GM21825 (cell line): ENCODE measurements at regions not wholly inside any gene's neighbourhood (a gene's known extent, or its start where the extent isn't known, plus 50 kb on each side); places are given as distances from the start of the nearest gene placed in this dataset.

Source experiments
- ATAC-seq: cut with Tn5 transposase; IDR thresholded peaks from one replicate; pipeline ENCODE4 v1.9.1; 2021; ENCODE audit warnings: mild to moderate bottlenecking, moderate library complexity; ENCODE audit not compliant: unreplicated experiment

DNA sequence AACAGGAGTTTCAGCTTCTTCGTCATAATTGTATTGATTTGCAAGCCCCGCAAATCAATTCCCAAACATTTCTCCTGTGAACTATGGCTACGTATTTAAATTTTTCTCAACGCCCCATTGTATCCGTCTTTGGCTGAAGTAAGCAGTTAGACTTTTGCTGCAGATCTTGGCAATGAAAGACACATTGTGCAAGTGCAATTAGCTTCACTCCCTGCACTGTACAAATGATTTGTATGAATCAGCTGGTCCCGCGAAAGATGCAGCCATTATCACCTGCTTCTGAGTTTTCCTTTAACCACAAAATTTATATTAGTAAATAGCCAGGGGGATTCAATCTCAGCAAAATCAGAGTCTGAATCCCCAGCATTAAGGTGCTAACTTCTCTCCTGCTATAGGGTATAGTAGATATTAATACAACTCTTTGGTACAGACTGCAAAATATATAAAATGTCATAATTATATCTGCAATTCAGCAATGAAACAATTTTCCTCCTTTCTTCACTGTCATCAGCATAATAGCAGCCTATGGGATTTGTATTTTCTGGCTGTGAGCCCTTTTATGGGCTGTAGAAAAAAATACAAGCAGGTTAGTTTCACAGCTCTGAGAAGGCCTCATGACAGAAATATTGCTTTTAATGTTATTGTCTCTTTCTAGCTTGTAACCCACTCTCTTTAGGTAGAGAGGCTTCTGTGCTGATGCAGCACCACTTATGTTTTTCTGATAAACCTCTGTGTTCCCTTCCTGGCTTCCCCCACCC is 68.4 kb upstream of the SMARCA2 start:
- no peak for ATAC-seq

DNA sequence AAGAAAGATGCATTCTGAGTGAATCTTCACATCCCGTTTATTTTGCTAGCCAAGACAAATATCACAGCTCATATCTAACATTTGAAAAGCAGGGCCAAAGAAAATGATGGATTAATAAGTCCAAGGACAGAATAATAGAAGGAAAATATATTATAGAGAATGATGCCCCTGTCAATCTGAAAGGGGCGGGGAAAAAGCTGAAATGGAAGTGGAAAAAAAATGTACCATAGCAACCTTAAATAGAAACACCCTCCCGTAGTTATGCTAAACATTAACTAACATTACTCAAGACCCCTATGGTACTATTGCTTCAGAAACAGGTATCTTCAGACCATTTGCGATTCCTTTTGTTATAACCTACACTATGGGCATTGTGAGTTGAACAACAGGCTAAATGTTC is 67.7 kb upstream of the SMARCA2 start:
- no peak for ATAC-seq

DNA sequence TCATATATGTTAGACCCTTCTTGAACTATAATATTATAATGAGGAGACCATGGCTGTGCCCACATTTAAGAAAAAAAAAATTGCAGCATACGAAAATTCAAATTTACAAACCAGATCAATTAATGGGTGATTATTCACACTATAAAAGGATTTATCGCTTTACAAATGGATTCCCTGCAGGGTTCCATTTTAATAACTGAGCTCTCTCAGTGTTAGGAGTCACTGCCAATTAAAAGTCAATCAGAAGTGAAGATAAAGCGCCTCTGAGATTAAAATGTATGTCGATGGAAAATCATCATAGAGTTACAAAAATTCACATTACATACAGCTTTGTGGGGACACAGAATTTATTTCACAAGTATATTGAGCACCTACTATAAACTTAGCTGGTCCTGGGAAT is 66.6 kb upstream of the SMARCA2 start:
- no peak for ATAC-seq

DNA sequence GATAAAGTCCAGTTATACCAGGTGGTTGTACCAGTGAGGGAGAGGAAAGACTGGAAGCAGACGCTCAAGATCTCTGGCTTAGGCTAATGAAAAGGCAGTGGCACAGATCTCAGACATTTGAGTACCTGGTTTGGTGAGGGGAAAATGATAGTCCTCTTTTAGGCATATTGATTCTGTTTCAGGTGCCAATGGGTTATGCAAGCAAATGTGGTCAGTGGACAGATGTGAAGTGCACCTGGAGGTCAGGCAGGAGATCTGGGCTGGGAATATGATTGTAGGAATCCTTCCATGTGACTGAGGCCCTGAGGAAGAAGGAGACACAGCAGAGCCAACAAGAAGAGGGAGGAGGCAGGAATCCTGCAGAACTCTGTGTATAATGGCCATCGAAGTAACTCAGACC is 63.7 kb upstream of the SMARCA2 start:
- no peak for ATAC-seq

DNA sequence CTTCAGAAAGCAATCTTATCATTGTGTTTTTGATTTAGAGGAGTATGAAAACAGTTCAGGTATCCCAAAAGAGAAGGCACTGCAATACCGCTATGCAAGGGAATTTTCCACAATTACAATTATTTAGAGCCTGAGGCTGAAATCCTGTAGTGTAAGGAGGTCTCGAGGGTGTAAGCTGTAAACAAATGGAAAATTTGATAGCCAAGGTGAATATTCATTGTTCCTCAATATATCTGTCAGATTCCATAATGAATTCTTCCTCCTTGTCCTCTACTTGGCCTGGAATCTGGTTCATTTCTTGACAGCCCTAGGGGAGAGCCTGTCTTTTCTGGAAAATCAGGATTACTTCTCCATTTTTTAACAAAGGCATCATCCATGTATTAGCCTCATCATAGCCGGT is 63.1 kb upstream of the SMARCA2 start:
- ATAC-seq: no peak

DNA sequence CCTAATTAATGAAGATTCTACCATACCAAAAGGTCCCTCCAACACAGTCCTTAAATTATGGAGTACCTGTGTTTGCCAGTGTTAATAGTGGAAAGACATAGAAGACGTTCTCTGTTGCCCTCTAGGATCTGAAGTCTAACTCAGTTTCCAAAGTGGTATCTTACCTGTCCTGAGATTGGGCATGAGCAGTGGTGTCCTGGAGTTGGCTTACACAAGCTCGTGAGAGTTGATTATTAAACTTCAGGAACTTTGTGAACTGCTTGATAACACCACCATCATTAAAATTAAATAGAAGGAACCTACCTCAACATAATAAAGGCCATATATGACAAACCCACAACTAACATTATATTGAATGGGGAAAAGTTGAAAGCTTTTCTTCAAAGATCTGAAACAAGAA is 60.9 kb upstream of the SMARCA2 start:
- no peak for ATAC-seq

DNA sequence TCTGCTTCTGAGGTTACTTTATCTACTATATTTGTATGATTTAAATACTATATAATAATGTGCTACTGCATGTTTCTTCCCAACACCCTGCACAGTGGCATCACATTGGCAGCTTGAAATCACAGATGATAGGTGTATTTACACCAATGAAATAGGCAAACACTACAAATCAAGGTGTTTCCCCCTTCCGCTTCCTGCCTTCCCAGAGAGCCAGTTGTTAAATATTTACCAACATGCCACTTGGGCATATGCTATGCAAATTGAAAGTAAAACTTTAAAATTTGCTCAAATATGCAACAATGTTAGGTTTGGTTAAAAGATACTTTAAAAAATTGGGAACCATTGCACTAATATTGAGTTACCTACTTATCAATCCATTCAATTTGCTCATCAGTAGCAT is 58.2 kb upstream of the SMARCA2 start:
- no peak for ATAC-seq

DNA sequence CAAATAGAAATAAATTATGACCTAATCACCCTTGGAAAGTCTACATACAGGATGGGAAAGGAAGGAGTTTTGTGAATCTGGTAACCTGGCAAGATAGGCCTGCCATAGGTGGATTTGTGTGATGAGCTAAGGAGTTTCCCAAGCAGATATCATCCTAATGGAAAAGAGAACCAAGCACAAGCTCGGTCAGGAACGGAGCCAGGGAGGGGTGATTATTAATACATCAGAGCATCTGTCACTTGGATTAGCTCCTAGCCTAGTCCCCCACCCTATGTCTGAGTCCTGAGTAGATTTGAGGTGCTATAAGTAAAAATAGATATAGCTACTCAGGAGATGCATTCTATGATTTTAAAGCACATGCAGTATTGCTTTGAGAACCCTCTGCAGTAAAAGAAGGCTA is 57.3 kb upstream of the SMARCA2 start:
- no peak for ATAC-seq

DNA sequence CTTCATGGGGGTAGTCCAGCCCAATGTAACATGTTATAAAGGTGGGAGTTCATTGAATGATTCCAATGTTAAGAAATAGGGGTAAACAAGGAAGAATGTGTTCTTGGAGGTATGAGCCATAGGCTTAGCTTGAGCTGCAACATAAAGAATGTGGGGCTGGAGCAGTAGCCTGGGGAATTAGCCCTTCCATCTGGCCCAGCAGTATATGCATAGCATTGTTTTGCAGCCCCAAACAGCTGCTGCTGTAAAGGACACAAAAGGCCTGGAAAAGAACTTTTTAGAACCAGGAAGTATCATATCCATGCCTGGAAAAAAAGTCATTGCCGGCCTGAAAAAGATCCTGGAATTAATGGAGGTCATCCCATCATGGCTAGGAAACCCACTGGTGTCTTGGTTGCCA is 55.8 kb upstream of the SMARCA2 start:
- ATAC-seq: no peak

DNA sequence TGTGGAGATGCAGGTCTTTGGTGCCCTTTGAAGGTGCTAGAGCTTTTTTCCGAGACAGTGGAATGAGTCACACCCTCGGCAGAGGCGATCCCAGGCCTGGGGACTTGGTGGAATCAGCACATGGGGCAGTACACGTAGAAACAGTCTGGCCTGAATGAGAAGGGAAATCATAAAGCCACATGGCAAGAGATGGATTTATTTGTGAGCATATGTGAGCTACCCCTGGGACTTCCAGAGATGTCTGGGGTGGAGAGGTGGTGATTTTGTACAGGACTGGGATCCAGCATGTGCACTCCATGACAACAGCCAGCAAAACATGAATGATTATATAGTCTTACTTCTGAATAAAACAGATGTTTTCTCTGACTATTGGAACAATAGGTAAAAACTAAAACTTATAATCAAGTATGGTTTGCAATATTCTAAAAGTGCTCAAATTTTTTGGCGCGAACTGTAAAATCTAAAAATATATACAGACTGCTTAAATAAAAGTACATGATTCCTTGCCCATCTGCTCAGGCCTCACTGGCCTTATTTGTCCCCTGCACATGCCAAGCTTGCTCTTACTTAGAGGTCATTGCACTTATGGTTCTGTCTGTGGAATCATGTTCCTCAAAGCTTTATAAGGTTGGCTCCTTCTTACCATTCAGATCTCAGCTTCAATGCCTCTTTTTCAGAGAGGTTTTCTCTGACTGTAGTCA is 54.7 kb upstream of the SMARCA2 start:
- no peak for ATAC-seq

DNA sequence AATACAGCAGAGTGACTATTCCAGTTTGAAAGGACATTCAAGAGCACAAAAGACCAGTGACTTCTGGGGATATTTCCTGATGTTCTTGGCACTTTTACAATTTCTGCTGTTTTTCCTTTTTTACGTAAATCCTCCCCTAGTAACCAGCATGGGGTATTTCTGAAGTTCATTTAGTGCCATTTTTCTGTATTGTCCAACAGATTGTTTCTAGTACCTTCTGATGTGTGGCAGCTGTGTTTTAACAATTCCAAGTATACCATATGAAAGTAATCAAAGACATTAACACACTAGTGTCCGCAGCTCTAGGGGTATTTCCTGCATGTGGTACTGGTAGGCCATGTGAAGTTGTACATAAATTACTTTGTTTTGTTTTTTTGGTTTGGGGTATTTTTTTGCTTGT is 53.0 kb upstream of the SMARCA2 start:
- ATAC-seq: no peak

DNA sequence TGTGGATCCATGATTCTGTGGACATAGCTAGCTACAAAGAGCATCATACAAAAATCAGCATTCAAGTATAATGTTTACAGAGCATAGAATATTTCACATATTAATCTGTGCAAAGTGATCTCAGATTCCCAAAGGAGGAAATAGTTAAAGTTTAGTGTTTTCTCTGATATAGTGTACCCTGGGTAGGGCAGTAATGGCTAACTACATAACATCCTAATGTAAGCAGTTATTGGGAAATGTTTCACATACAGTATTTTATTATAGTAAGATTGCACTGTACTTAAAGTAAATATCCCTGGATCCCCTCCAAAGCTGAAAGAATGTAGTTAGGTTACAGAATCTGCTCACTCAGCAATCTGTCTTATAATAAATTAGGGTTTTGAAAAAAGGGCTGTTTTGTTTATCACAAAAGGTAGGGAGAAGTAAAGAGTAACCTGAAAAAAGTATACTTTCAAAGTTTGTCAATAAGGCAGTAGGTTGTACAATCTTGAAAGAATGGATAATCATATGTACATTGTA is 52.5 kb upstream of the SMARCA2 start:
- ATAC-seq: no peak

DNA sequence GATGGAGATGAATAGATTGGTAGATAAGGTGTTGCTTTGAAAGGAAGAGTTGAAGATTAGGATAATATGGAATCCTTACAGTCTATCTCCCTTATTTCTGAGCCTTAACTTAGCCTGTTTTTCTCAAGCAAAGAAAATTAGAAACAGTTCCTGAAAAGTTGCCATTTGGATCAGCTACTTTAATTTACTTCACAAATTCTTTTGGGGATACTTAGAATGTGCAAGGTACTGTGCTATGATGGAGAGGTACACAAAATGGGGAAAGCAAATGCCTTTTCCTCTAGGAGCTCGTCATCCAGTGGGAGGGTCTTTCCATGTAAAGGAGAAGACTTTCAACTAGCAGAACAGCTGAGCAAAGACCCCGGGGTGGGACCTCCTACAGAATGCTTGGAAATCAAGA is 51.1 kb upstream of the SMARCA2 start:
- no peak for ATAC-seq
